SKM-1 (cell line): ENCODE measurements at regions not wholly inside any gene's neighbourhood (a gene's known extent, or its start where the extent isn't known, plus 50 kb on each side); places are given as distances from the start of the nearest gene placed in this dataset.
"Not testable (repeated sequence)": the region's sequence is repeated elsewhere in the genome, so short reads cannot be mapped to it uniquely, and the experiment has no call there.

Experiments
- DNase-seq: peaks from one replicate; lab custom pipeline; 2025; ENCODE audit not compliant: unreplicated experiment; lab: John Stamatoyannopoulos, UW

GRCh38 chr9:78707080-78707479 lies 410.2 kb downstream of the PSAT1 start:
- no peak for DNase-seq

DNA sequence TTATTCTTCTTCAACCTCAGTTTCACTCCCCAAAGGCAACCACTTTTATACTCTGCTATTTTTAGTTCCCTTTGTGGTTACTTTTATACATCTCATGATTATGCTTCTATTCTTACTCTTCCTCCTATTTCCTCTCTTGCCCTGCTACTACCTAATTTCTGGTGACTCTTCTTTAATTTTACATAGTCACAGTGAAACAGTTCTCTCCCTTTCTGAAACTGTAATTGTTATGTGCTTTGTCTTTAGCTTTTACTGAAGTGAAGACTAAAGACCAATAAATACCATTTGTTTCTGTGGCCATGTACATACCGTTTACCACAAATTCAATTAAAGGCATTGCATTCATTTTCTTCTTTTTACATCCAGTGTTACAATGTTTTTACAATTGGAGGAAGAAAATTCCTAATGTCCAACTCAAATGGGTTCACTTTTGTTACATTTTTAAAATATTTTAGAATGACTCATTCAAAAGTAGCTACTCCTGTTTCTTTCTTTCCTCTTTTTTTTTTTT lies 410.6 kb downstream of the PSAT1 start:
- no peak for DNase-seq

GRCh38 chr9:78712903-78713613 lies 416.1 kb downstream of the PSAT1 start:
- no peak for DNase-seq

GRCh38 chr9:78713614-78714405 lies 416.9 kb downstream of the PSAT1 start:
- no peak for DNase-seq

GRCh38 chr9:78714576-78714975 lies 417.7 kb downstream of the PSAT1 start:
- DNase-seq, result no peak

DNA sequence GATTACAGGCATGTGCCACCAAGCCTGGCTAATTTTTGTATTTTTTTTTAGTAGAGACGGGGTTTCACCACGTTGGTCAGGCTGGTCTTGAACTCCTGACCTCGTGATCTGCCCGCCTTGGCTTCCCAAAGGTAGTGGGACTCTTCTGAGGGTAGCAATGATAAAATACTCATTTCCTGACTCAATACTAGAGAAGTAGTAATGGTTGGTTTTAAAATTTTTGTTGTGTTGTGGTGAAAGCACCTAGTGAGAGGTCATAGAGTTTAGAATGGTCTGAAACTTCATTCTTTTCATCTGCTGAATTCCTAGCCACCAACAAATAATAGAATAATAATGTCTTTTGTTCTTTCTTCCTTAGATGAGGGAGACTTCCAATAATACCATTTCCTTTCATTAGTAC lies 422.1 kb downstream of the PSAT1 start:
- not testable (repeated sequence) for DNase-seq

GRCh38 chr9:78724896-78725295 lies 428.0 kb downstream of the PSAT1 start:
- DNase-seq, result no peak

GRCh38 chr9:78725503-78725902 lies 428.6 kb downstream of the PSAT1 start:
- no peak for DNase-seq

DNA sequence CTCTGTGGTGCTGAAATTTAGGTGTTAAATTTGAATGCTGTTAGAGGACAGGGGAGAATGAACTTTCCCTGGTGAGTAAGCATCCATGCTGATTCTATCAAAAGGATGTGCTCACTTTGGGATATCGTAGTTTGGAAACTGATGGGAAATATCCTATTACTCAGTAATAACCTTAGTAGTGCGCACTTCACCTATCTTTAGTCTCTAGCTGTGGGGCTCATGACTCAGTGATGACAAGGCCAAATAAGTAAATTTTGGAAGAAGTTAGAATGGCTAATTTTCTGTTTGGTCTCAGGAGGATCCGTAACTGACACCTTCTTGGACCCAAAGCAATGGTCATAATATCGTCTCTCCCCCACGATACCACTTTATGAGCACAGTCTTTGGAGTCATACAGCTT lies 448.4 kb downstream of the PSAT1 start:
- no peak for DNase-seq

DNA sequence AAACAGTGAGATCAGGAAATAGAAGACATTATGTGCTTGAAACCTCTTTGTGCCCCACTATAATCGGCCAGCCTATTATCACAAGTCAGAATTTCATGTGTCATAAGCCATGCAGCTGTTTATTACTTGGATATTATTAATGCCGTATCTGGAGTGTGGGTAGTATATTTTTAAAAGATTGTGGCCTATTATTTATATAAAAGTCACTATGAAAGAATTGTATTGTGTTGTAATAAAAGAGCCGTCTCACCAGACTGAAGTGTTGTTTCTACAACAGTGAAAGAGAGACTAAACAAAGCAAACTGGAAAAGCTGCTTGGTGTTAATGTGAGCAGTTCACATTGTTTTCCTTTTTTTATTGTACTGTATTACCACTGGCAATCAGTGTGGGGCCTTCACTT lies 449.1 kb downstream of the PSAT1 start:
- no peak for DNase-seq

- no peak for DNase-seq
Measured at GRCh38 chr9:78753039-78753438, 456.1 kb downstream of the PSAT1 start.

DNA sequence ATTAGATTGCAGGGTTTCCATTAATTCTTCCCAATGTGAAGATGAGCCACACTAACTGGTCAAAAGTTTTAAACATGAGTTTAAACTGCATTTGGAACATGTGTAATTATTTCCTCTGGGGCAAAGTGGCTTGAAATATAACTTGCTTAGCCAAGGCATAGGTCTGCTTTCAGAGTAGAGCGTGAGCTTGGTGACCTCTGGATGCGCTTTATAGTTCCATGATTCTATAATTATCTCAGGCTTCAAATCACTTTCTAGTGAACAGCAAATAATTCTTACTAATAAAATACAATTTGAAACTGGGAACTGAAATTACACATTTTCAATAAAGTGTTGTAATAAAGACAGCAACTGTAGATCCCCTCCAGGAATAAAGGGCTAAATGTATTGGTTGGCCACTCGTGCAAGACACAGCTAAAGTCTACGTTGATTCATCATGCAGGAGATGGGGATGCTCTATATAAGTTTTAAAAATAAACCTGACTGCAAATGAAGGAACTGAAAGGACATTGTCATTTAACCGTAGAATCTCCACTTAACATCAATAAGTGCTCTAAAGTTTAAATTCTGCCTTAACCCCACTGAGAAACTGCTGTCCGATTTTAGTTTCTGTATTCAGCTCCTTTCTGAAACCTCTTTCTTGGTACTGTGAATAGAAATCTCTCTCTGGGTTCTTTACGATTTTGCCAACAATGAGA lies 460.0 kb downstream of the PSAT1 start:
- DNase-seq, result no peak

DNA sequence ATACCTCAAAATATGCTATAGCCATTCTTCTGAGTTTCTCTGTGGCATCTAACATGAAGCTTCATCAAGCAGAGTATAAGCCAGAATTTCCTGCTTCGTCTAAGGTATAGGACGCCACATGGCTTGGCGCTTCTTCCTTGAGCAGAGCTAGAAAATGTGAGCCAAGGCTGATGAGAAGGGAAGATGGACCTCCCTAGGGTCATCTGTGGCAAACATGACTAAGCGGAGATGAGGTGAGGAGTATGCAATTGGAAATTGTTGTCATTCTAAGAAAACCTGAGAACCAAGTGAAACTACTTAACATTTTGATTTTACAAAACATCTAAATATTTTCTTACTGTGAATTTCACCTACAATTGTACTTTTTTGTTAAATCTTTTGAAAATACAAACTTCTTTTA lies 466.5 kb downstream of the PSAT1 start:
- DNase-seq, result no peak

- DNase-seq, result no peak
Measured at GRCh38 chr9:78765861-78766260, 468.9 kb downstream of the PSAT1 start.

DNA sequence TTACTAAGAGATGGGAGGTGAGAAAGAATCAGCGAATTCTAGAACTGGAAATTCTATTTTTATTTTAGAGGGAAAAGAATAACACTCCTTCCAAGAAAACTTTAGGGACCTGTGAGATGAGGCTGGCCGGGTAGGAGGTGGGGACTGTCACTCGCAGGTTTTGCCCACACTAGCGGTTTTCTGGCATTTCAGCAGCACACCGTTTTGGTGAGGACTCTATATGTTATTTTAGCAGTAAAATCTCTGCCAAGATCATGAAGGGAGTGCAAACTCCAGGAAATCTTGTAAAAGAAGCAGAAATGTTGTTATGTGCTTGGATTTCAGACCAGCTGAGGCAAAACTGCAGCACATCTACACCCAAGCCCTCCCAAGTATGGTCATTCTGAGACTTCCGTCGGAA lies 470.6 kb downstream of the PSAT1 start:
- DNase-seq, result no peak

DNA sequence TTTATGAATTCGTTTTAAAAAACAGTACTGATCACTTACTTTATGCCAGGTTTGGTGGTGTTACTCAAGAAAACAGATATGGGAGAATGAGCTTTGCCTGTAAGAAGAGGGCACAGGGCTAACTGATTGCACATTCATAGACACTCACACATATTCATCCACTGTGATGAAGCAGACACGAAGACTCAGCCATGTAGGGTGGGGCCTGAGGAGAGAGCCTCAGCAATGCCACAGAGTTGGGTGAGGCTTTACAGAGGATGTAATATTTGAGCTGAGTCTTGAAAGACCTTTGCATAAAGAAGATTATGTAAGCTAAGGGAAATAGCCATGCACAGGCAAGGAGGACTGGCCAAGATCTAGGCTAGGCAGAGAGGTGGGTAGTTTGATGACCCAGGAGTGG lies 472.8 kb downstream of the PSAT1 start:
- no peak for DNase-seq

GRCh38 chr9:78775211-78775610 lies 478.3 kb downstream of the PSAT1 start:
- DNase-seq, result no peak

GRCh38 chr9:78775696-78776295 lies 478.9 kb downstream of the PSAT1 start:
- DNase-seq, result no peak

DNA sequence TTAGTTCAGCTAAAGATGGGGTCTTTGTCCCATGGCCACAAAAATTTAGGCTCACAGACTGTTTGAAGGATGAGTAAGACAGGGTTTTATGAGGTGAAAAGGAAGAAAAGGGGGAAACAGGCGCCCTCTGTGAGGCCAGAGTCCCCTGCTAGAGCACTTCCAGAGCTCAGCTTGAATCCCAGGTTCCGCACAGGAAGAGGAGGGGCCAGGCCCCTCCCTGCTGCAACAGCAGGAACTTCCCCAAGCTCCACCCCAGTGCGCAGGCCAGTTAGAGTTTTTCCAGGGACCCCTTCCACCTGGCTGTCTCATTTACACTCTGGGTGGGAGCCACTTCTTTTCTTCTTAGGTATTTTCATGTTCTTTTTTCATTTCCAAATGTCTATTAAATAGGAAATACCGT lies 480.8 kb downstream of the PSAT1 start:
- DNase-seq, result no peak

- no peak for DNase-seq
Measured at GRCh38 chr9:78778318-78778717, 481.4 kb downstream of the PSAT1 start.

DNA sequence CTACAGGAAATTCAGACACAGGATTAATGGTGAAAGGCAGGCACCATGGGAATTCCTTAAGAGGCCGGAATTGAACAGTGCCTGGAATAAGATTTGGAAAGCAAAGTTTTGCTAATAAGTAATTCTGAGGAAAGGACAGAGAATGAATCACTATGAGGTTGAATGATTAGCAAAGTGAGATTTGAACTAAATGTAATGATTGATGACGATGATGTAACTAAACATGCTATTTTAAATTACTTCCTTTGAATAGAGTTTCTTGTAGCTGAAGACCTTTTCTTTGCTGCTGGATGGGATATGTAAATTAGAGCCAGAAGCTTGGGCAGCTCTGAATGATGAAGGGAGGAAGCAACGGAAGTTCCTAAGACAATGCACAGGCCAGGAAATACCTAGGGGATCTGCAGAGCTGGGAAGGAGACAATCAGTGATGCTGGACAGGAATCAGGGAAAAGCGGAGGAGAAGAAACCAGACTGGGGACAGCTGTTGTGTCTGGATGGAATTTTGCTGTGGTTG lies 482.0 kb downstream of the PSAT1 start:
- DNase-seq, result no peak
